HG02759 (cell line): ENCODE measurements at regions not wholly inside any gene's neighbourhood (a gene's known extent, or its start where the extent isn't known, plus 50 kb on each side); places are given as distances from the start of the nearest gene placed in this dataset.

Experiments used
- ATAC-seq: cut with Tn5 transposase; IDR thresholded peaks from one replicate; pipeline ENCODE4 v1.9.1; 2021; ENCODE audit warnings: mild to moderate bottlenecking, moderate library complexity; ENCODE audit not compliant: unreplicated experiment

DNA sequence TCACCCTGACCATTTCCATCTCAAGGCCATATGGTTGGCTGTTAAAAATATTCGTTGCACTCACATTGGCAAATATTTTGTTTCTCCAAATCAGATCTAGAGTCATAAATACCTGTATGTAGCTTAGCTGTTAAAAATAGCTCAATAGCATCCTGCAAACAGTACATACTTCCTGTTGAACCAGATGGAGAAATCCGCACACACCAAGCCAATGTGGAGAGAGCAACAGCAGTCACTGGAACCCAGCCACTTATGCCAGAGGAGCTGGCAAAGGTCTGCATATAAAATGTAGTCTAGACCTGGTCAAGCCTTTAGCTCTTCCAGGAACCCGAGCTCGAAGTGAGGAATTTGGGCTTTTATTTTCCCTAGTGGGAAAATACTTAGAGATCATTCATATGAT is 146.4 kb upstream of the KCNJ16 start:
- no peak for ATAC-seq

DNA sequence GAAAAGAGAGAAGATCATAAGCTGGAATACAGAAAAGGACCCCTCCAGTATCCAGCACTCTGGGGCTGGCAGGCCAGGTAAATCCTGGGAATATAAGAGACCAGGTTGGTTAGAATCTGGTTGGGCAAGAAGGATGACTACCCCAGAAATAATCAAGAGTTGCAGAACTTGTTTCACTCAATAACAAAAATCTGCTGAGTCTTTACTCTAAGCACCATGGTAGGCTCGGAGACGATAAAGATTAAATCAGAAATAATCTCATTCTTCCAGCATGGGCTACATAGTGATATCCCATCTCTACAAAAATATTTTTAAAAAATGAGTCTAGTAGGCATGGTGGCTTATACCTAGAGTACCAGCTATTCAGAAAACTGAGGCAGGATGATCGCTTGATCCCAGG is 138.0 kb upstream of the KCNJ16 start:
- ATAC-seq: no peak

DNA sequence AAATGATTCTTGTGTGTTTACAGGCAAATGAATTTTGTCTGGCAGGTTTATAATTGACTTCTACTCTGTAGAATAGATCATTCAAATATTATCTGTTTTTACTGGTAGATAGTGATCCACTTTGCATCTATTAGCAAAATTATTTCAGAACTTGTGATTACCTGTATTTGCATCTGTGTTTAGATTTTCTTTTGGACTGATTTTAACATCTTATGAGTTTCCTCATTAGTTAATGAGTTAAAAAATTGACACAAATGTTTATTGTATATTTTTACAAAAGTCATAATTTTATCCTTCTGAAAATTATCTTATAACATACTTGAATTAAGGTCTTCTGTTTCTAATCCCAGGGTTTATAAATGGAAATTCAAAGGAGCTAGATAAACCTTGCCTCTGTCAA is 132.0 kb upstream of the KCNJ16 start:
- no peak for ATAC-seq

DNA sequence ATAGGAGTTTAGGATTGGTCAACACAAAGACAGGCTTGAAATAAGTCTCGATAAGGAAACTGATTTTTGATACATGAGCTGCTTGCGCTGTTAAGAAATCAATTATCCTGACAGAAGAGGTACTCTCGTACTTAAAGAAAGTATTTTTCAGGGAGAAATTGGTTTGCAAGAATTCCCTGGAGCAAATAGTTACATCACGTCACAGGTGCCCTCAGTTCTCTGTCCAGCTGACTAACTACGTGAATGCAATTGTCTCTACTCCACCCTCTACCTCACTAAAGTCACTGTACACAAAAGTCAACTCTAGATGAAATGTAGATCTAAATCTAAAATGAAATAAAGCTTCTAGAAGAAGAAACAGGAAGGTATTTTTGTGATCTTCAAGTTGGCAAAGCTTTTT is 130.6 kb upstream of the KCNJ16 start:
- ATAC-seq: no peak

DNA sequence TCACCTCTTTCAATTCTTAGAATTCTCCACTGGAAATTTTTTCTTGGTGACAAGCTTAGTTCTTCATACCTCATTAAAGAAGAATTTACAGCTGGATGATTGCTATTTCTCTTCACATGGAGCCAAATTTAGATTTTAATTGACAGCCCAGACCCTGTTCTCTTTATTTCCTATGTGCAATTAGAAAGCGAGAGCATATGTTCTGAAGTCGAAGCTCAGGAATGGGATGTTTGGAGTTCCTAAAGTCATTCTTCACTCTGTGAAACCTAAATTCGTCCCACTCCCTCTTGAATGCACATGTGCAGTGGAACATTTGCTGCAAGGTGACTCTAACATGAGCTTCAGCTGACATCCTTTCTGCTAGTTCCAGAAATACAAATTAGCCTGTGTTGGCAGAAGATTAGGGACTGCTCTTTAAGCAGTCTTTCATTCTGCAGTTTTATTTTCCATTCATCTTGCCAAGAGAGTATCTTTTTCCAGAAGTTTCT is 129.3 kb upstream of the KCNJ16 start:
- ATAC-seq: no peak

DNA sequence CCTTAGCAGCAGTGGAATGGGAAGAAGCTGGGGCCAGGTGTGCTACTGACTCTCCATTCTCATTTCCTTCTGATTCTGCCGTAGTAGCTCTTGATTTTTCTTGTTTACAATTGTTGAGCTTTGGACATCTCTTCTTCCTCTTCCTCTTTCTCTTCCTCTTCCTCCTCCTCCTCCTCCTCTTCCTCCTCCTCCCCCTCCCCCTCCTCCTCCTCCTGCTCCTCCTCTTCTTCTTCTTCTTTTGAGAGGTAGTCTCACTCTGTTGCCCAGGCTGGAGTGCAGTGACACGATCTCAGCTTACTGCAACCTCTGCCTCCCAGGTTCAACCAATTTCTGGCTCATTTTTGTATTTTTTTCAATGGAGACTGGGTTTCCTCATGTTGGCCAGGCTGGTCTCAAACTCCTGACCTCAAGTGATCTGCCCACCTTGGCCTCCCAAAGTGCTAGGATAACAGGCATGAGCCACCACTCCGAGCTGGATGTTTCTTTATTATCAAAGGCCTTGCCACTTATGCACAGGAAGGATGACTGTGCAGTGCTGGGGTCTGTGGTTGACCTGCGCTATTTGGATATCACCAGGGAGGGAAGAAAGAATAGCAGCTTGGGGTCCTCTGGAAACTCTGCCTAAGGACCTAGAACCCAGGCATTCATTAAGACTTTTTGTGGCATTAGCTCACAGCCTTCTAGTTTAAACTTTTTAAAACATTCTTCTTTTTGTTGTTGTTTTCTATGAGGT is 127.8 kb upstream of the KCNJ16 start:
- no peak for ATAC-seq

DNA sequence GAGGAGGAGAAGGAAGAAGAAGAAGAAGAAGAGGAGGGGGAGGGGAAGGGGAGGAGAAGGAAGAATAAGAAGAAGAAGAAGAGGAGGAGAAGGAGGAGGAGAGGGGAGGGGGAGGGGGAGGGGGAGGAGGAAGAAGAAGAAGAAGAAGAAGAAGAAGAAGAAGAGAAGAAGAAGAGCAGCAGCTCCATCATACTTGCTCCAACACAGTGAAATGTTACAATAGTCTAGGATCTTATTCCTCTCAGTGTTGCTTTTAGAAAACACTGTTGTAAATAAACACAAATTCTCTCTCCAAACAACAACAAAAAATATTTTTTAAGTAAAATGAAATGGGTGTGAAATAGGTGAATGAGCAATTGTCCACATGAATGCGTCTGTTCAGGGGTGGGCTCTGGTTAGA is 126.6 kb upstream of the KCNJ16 start:
- ATAC-seq: no peak

DNA sequence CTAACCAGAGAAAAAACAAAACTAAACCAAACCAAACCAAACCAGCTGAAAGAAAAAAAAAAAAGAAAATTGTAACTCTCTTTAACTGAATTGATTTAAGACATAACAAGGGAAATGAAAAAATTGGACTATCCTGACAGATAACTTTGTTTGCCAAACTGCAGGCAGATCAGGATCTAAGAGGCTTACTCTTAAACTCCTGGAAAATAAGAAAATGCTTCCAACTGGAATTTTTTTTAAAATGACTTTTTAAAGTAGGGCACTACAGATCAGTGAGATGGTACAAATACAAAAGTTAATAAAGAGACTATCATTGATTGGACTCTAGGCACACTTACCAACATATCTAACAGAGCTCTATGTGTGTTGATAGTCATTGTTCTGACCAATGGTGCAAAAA is 125.5 kb upstream of the KCNJ16 start:
- no peak for ATAC-seq

DNA sequence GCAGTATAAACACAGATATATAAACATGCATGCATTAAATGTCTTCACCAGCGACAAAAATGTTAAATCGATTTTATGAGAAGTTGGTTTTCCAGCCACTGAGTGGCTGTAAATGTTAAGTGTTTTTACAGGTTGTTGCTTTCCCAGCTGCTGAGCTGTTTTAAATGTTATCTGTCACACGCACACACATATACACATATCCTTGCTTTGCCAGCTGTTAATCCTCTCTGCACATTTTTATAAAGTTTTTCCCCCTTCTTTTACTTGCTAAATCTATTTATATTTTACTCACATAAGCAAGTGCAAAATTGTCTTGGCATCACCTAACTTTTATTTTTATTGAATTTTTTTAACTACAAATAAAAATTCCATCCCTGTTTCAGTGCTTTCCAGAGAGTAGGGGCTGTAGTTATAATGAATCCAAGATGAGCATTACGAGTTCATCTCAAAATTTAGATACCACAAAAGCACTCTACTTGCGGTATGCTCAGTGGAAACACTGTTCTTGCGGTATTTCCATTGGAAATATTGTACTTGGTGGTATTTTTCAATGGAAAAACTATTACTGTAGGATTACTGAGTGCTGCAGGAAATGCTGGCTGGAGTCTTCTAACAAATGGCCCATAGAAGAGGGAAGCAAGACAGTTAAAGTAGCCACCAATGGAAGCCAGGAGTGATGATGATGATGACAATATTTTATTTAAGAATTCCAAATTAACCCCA is 124.9 kb upstream of the KCNJ16 start:
- no peak for ATAC-seq

DNA sequence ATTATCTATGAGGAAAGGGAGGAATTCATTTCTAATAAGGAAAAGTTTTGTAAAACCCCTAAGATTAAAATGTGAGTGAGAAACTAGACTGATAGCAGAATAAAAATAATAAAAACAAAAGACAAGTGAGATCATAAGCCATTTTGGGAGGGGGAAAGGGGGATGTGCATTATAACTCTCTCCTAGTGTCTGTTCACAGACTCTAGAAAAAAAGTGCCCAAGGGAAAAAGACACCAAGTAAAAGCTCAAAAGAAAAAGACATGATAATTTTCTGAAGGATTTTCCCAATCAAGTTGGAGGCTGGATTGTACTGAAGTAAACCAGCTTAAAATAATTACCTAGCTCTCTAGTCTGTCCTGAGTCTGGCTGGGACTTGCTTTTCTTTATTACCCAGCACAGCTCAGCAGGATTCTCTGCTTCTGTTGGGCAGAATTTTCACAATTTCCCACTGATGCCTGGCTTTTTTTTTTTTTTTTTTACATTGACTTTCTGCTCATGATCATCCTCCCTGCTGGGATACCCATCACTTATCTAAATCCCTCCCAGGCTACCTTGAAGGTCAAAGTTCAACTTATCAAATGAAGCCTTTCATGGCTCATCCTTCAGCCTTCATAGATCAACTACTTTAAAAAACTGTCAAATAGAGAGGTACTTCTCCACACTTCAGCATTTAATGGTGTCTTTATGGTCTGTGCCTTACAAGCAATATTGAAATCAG is 124.2 kb upstream of the KCNJ16 start:
- no peak for ATAC-seq

DNA sequence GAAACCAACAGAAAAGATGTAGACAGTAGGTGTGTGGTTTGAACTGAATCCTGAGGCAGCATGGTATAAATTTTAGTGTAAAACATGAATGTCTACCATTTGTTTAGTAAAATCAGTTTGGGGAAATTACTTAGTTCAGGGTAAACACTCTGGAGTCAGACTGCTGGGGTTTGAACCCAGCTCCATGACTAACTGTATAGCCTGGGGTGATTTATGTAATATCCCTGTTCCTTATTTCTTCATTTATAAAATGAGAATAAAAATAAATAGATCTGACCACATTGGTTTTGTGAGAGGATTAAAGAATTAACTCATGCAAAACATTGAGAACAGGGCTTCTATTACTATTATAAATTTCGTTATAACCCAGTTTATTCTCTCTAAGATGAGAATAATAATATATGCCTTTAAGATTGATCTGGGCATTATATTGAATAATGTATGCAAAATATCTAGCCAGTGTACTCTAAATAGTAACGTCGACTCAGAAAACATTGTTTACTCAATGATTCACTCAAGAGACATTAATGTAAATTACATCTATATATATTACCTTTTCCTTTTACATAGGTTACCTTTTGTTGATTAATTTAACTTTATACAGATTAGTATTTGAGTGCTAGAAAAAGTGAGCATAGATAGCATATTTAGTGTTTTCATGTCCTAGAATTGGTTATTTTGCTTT is 120.6 kb upstream of the KCNJ16 start:
- ATAC-seq: no peak

DNA sequence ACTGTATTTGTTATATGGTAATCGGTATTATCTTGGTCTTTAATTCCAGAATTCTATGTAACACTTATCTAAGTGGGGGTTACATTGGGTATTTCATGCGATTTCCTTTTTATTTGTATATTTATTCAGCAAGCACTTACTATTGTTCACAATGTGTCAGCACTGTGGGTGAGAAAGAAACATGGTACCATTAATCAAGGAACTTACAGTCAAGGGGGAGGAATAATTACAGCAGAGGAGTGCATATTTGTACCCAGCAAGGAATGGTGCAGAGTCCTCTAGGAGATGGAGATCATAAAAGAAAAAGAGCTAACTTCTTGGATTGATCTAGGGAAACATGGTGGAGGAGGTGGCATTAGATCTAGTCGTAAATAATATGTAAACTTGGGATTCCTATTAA is 117.0 kb upstream of the KCNJ16 start:
- no peak for ATAC-seq

DNA sequence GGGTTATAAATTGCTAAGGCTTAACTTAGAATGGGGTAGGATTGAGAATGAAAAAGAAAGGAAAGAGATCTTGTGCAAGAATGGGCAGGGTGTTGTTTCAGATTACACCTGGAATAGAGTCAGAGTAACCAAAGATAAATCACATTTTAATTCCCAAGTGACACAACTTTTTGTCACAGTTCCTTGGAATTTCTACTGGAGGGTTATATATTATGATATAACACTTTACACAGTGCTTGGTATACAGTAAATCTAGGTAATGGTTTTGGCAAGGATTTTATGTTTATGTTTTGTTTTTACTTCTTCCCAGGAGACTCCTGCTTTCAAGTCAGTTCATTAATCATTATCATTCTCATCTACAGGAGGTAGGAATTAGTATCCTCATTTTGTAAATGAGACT is 115.7 kb upstream of the KCNJ16 start:
- ATAC-seq: no peak

DNA sequence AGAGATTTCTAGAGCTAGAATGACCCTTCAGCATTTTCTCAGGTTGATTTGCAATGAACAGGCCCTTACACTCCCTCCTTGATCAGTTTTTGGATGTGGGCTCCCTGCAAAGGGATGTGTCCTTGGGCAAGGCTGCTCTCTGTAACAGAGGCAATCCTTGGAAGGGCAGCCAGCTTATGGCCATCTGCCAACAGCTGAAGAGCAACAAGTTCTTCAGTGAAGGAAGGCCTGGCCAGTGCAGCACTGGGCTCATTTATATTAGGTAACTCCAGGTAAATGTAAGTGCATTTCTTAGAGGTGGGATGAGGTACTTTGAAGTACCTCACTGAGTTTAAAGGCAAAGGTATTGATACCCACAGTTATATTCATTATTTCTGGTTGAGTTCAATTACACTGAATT is 114.3 kb upstream of the KCNJ16 start:
- ATAC-seq: no peak

DNA sequence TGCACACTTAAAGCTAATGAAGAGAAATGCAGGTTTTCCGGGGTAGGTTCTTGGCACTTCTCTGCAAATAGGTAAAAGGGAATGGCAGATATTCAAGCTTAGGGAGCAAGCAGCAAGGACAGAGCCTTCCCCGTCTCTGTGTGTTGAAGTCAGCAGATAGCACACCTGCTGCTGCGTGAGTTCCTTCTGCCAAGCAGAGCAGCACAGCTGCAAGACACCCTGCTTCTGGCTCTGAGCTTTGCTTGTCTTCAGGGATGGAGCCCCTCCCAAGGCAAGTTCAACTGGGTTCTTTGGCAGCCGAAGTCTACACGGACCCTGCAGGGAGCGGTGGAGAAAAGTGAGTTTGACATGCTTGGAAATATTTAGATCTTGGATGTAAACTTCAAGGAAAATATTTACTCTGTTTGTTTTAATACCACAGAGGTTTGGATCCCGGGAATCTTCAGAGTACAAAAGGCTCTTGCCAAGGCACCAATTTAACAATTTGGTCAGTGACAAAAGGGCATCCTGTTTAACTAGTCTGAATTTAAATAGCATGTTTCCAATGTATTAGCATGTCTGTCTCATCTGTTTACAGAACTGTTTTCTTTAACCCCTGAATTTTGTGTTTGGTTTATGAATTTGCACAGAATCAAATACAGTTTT is 113.4 kb upstream of the KCNJ16 start:
- no peak for ATAC-seq

DNA sequence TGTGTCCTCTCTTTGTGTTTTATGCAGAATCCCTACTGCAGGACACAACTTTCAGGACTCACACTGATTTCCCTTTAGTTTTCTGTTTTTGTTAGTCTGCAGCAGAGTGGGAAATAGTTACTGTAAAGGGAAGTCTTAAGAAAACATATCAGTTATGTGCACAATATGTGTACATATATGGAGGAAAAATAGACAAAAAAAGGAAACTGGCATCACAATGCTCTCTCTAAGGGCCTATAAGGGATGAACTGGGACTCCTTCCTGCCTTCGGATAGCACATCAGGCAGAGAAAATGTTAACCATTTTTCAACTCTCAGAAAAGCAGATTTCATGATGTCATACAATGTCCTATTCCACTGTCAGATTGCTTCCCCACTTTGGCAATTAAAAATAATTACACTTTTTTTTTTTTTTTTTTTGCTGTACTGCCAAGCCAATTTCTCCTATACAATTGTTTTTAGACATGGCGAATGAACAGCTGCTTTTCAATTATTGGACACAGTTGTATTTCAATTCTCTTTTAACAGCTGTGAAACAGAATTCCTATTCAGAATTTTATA is 112.5 kb upstream of the KCNJ16 start:
- ATAC-seq: no peak

DNA sequence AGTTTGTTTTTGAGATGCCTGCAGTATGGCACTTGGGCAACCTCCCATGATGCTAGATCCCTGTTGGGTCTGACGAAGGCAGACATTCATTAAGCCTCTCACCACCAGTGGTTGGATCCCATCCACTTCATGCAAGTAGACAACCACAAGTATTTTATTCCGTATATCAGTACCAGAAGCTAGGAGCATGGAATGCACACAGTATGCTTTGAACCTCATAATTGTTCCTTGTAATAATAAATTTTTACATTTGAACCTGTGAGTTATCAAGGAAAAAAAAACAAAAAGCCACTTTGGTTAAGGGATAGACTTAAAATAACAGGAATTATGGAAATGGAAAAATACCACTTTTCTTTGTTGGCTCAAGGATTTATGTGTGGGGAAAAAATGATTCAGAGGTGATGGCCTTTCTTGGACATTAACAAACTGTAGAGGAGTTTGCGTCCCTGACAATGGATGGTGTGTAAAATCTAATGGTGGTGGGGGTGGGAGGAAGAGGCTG is 107.1 kb upstream of the KCNJ16 start:
- no peak for ATAC-seq

DNA sequence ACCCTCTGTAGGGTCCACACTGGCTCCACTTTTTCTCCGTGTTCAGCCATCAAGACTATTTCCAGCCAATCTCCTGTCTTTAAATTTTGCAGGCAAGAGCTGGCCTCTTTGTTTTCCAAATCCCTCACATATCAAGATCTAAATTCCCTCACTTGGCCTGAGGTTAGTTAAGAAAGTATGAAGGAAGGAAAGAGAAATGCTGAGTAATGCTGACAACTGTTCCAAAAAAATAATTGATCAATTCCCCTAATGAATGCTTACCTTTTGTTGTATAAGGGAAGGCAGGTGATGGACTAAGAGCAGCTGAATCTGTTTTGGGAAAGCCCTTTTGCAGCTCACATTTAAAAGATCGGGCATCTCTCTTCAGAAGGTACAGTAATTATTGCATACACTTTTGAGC is 105.1 kb upstream of the KCNJ16 start:
- no peak for ATAC-seq

DNA sequence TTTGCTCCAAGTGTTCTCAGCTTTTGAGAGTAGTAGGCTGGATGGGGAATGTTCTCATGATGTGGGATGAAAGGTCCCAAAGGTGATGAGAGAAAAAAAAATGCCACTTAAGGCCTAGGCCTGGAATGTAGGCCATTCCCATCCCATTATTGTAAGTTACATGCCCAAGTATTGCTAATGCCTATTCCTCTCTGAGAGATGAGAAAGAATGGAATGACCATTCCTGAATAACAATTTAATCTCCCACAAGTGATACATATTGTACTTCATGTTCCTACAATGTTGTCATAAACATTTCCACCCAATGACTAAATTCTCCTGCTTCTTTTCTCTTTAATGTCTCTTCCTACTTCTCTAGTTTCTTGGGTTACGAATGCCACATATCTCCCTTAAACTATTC is 102.8 kb upstream of the KCNJ16 start:
- ATAC-seq: no peak

DNA sequence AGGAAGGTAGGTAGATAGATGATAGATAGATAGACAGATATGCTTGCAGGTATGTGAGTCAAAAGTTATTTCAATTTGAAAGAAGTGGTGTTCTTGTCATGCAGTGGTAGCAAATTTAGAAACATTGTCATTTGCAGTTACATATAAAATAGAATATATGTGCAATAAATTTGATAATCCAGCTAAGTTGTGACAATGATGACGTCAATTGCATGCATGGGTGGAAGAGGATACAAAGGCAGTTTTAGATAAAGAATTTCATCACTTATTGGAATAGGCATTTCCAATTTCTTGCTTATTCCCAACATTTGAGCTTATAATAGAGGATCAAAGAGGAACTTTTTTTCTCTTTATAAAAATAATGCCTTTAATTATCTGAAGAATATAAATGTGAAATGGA is 99.2 kb upstream of the KCNJ16 start:
- ATAC-seq: no peak
